Tibial artery (tissue), 4 donors: ENCODE measurements at regions not wholly inside any gene's neighbourhood (a gene's known extent, or its start where the extent isn't known, plus 50 kb on each side); places are given as distances from the start of the nearest gene placed in this dataset.

Source experiments
- DNase-seq, 2 donors: peaks; one replicate each; pipeline ENCODE4 v3.0.0-alpha.2; 2019
- H3K27ac ChIP-seq, 2 donors: fragments of 200-600 bp; sonication (generic) in 1 of 2; 1 replicate in 1 of 2; 2 replicates in 1 of 2; pipeline ENCODE4 v1.5.1; 2018 to 2019; ENCODE audit warnings: mild to moderate bottlenecking in 1 of 2
- H3K27me3 ChIP-seq, 2 donors: fragments of 200-600 bp; sonication (generic) in 1 of 2; one replicate each; pipeline versions ENCODE4 v1.5.1 to v1.6.0; 2016 to 2019
- H3K36me3 ChIP-seq, 3 donors: fragments of 200-600 bp; sonication (generic) in 2 of 3; one replicate each; pipeline ENCODE4 v1.5.1; 2016 to 2019; ENCODE audit warnings: mild to moderate bottlenecking in 2 of 3
- H3K4me1 ChIP-seq, 4 donors: fragments of 200-600 bp; sonication (generic) in 2 of 4; 1 replicate in 3 of 4; 2 replicates in 1 of 4; pipeline ENCODE4 v1.5.1; 2016 to 2019
- H3K4me3 ChIP-seq, 2 donors: fragments of 200-600 bp; sonication (generic) in 1 of 2; 1 replicate in 1 of 2; 2 replicates in 1 of 2; pipeline ENCODE4 v1.5.1; 2018 to 2019; ENCODE audit warnings: mild to moderate bottlenecking in 2 of 2
- H3K9me3 ChIP-seq, 3 donors: fragments of 200-600 bp; sonication (generic) in 1 of 3; one replicate each; pipeline ENCODE4 v1.5.1; 2016 to 2019
- CTCF ChIP-seq, 2 experiments: fragments of 200-600 bp in 1 of 2; fragments of 450-650 bp in 1 of 2; IDR thresholded peaks; one replicate each; pipeline ENCODE4 v1.5.1; 2017 to 2019; ENCODE audit warnings: antibody characterized with exemption in 2 of 2, mild to moderate bottlenecking in 1 of 2, moderate library complexity in 1 of 2
- intact Hi-C: fragments of 100-400 bp; cut with DNase I; formaldehyde crosslinking; loops from one replicate; pipeline ENCODE4 v1.15.0; 2023; ENCODE audit warnings: low total_unique reads

GRCh38 chr7:50953820-50954219, 171.1 kb upstream of the GRB10 start:
- intact Hi-C loops: no loop called here
- H3K9me3 ChIP-seq: peaks cover 0 to 8% (median 2%) of the 10 kb centered on the region in 3 donors

GRCh38 chr7:50953303-50953702, 170.6 kb upstream of the GRB10 start:
- Histone ChIP-seq H3K4me1 (peaks cover 0 to 31% (median 15%) of the 10 kb centered on the region in 4 donors), H3K27ac (peak overlapping the region in 1 of 2 donors; percentile 17), H3K36me3 (no peaks in the 10 kb centered on the region), H3K9me3 (peaks cover 0 to 13% (median 2%) of the 10 kb centered on the region in 3 donors), H3K27me3 (no peaks in the 10 kb centered on the region), H3K4me3 (no peak overlapping the region)
- intact Hi-C loops: no loop called here
- TF ChIP-seq CTCF (IDR thresholded peaks at IDR 0.05): no peak
- no peak for DNase-seq

More at GRCh38 chr7:50953820-50954219, 171.1 kb upstream of the GRB10 start:
- H3K4me3 ChIP-seq: no peak overlapping the region
- H3K36me3 ChIP-seq: no peaks in the 10 kb centered on the region
- peaks cover 0 to 31% (median 15%) of the 10 kb centered on the region in 4 donors for H3K4me1 ChIP-seq
- peak overlapping the region in 1 of 2 donors; percentile 11 for H3K27ac ChIP-seq
- no peaks in the 10 kb centered on the region for H3K27me3 ChIP-seq
- no peak for TF ChIP-seq CTCF (IDR thresholded peaks at IDR 0.05)
- DNase-seq: no peak

- intact Hi-C loops: no loop called here
- peaks cover 0 to 13% (median 2%) of the 10 kb centered on the region in 3 donors for H3K9me3 ChIP-seq
- no peak overlapping the region for H3K4me3 ChIP-seq
- H3K4me1 ChIP-seq: peaks cover 0 to 31% (median 15%) of the 10 kb centered on the region in 4 donors
- no peaks in the 10 kb centered on the region for H3K36me3 ChIP-seq
- TF ChIP-seq CTCF (IDR thresholded peaks at IDR 0.05): no peak
- no peaks in the 10 kb centered on the region for H3K27me3 ChIP-seq
- DNase-seq: no peak
- H3K27ac ChIP-seq: peak overlapping the region in 1 of 2 donors; percentile 17
Observed at GRCh38 chr7:50952544-50952943, 169.8 kb upstream of the GRB10 start.

GRCh38 chr7:50952120-50952519, 169.4 kb upstream of the GRB10 start:
- Histone ChIP-seq H3K27ac (no peak overlapping the region), H3K27me3 (no peaks in the 10 kb centered on the region), H3K36me3 (no peaks in the 10 kb centered on the region), H3K4me1 (peaks cover 0 to 31% (median 15%) of the 10 kb centered on the region in 4 donors), H3K4me3 (no peak overlapping the region), H3K9me3 (peaks cover 0 to 13% (median 2%) of the 10 kb centered on the region in 3 donors)
- no peak for DNase-seq
- intact Hi-C loops: no loop called here
- no peak for TF ChIP-seq CTCF (IDR thresholded peaks at IDR 0.05)

GRCh38 chr7:50943482-50943881, 160.8 kb upstream of the GRB10 start:
- Histone ChIP-seq H3K4me3 (no peak overlapping the region), H3K27ac (no peak overlapping the region), H3K27me3 (peaks cover 0 to 4% of the 10 kb centered on the region in 2 donors), H3K4me1 (no peaks in the 10 kb centered on the region), H3K36me3 (no peaks in the 10 kb centered on the region), H3K9me3 (peaks cover 0 to 1% (median 0%) of the 10 kb centered on the region in 3 donors)
- intact Hi-C loops: no loop called here
- no peak for DNase-seq
- TF ChIP-seq CTCF (IDR thresholded peaks at IDR 0.05): no peak

- Histone ChIP-seq H3K4me1 (no peaks in the 10 kb centered on the region), H3K27me3 (peaks cover 0 to 1% of the 10 kb centered on the region in 2 donors), H3K36me3 (no peaks in the 10 kb centered on the region), H3K9me3 (no peaks in the 10 kb centered on the region), H3K27ac (no peak overlapping the region), H3K4me3 (no peak overlapping the region)
- intact Hi-C loops: no loop called here
- TF ChIP-seq CTCF (IDR thresholded peaks at IDR 0.05): no peak
- DNase-seq: no peak
Observed at GRCh38 chr7:50941525-50941924, 158.8 kb upstream of the GRB10 start.
